PC-3 (cell line): ENCODE measurements at regions not wholly inside any gene's neighbourhood (a gene's known extent, or its start where the extent isn't known, plus 50 kb on each side); places are given as distances from the start of the nearest gene placed in this dataset.

Source experiments
- CTCF ChIP-seq: fragments of 300-600 bp; sonication (generic); conservative IDR thresholded peaks from 2 replicates; pipeline ENCODE4 v1.5.1; 2017; ENCODE audit warnings: antibody characterized with exemption, low read depth, mild to moderate bottlenecking, low read length
- EZH2 ChIP-seq: fragments of 300-600 bp; sonication (generic); IDR thresholded peaks from one replicate; pipeline ENCODE4 v1.6.1; 2017; ENCODE audit warnings: antibody characterized with exemption, mild to moderate bottlenecking, low read length; ENCODE audit not compliant: unreplicated experiment

- TF ChIP-seq CTCF (no peak), EZH2 (no peak)
These were observed 100.6 kb upstream of the RUNX1 start for GRCh38 chr21:35149698-35150097.
